HG02571 (cell line): ENCODE measurements at regions not wholly inside any gene's neighbourhood (a gene's known extent, or its start where the extent isn't known, plus 50 kb on each side); places are given as distances from the start of the nearest gene placed in this dataset.

Experiments used
- ATAC-seq: cut with Tn5 transposase; IDR thresholded peaks from one replicate; pipeline ENCODE4 v1.9.1; 2021; ENCODE audit warnings: mild to moderate bottlenecking, moderate library complexity; ENCODE audit not compliant: unreplicated experiment

GRCh38 chr2:198712485-198712884, 745.3 kb downstream of the SATB2 start:
- no peak for ATAC-seq

- no peak for ATAC-seq
These were observed 746.3 kb downstream of the SATB2 start for GRCh38 chr2:198711484-198711883.

GRCh38 chr2:198710562-198710961, 747.2 kb downstream of the SATB2 start:
- no peak for ATAC-seq

GRCh38 chr2:198706476-198707082, 751.2 kb downstream of the SATB2 start:
- ATAC-seq, result no peak

GRCh38 chr2:198703281-198703680, 754.5 kb downstream of the SATB2 start:
- no peak for ATAC-seq

GRCh38 chr2:198702796-198703195, 754.9 kb downstream of the SATB2 start:
- no peak for ATAC-seq

- no peak for ATAC-seq
These were observed 756.3 kb downstream of the SATB2 start for GRCh38 chr2:198701481-198701880.

GRCh38 chr2:198700319-198700718, 757.4 kb downstream of the SATB2 start:
- ATAC-seq, result no peak

- no peak for ATAC-seq
These were observed 759.5 kb downstream of the SATB2 start for GRCh38 chr2:198698230-198698629.

- no peak for ATAC-seq
These were observed 759.9 kb downstream of the SATB2 start for GRCh38 chr2:198697794-198698193.

GRCh38 chr2:198697218-198697617, 760.5 kb downstream of the SATB2 start:
- no peak for ATAC-seq

GRCh38 chr2:198695879-198696278, 761.9 kb downstream of the SATB2 start:
- ATAC-seq, result no peak

- ATAC-seq, result no peak
These were observed 764.7 kb downstream of the SATB2 start for GRCh38 chr2:198692907-198693510.

- no peak for ATAC-seq
These were observed 766.5 kb downstream of the SATB2 start for GRCh38 chr2:198691236-198691635.

GRCh38 chr2:198664321-198664720, 793.4 kb downstream of the SATB2 start:
- ATAC-seq, result no peak

- no peak for ATAC-seq
These were observed 794.8 kb downstream of the SATB2 start for GRCh38 chr2:198662905-198663304.

- no peak for ATAC-seq
These were observed 797.2 kb downstream of the SATB2 start for GRCh38 chr2:198660501-198660900.

GRCh38 chr2:198659096-198659870, 798.5 kb downstream of the SATB2 start:
- no peak for ATAC-seq

GRCh38 chr2:198657512-198658121, 800.1 kb downstream of the SATB2 start:
- ATAC-seq, result no peak

- ATAC-seq, result no peak
These were observed 800.9 kb downstream of the SATB2 start for GRCh38 chr2:198656869-198657268.

- no peak for ATAC-seq
These were observed 803.1 kb downstream of the SATB2 start for GRCh38 chr2:198654646-198655045.

- ATAC-seq, result no peak
These were observed 804.4 kb downstream of the SATB2 start for GRCh38 chr2:198653311-198653710.
